ENCODE measurements at regions not wholly inside any gene's neighbourhood (a gene's known extent, or its start where the extent isn't known, plus 50 kb on each side); places are given as distances from the start of the nearest gene placed in this dataset.

DNA sequence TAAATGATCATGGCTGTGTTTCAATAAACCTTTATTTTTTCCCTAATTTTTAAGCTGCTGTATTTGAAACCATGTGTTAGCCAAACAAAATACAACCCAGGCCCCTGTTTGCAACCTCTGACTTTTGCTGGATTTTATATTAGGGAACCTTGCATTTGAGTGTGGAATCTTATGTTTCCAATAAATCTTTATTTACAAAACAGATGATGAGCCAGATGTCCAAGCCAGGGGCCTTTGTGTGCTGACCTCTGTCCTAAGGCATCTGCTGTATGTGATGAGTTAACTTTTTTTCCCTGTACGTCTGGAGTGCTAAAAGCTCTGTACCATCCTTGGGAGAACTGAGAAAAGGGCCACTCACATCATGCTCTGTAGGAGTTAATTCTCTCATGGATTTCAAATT lies 162.9 kb downstream of the TRIB2 start:
- TF ChIP-seq POLR2A (IDR thresholded peaks at IDR 0.05) (no peak), POLR2AphosphoS5 (IDR thresholded peaks at IDR 0.05; ENCODE audit: insufficient read depth in 1 of 2, low read depth in 1 of 2) (no peak)
- TF ChIP-seq, protein P1, sequence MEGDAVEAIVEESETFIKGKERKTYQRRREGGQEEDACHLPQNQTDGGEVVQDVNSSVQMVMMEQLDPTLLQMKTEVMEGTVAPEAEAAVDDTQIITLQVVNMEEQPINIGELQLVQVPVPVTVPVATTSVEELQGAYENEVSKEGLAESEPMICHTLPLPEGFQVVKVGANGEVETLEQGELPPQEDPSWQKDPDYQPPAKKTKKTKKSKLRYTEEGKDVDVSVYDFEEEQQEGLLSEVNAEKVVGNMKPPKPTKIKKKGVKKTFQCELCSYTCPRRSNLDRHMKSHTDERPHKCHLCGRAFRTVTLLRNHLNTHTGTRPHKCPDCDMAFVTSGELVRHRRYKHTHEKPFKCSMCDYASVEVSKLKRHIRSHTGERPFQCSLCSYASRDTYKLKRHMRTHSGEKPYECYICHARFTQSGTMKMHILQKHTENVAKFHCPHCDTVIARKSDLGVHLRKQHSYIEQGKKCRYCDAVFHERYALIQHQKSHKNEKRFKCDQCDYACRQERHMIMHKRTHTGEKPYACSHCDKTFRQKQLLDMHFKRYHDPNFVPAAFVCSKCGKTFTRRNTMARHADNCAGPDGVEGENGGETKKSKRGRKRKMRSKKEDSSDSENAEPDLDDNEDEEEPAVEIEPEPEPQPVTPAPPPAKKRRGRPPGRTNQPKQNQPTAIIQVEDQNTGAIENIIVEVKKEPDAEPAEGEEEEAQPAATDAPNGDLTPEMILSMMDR (IDR thresholded peaks at IDR 0.05), result no peak

Measured in vagina (tissue), 2 donors.